GM12892 (cell line): ENCODE measurements at regions not wholly inside any gene's neighbourhood (a gene's known extent, or its start where the extent isn't known, plus 50 kb on each side); places are given as distances from the start of the nearest gene placed in this dataset.

ENCODE experiments used
- DNase-seq: peaks from one replicate; pipeline ENCODE4 v3.0.0; 2011; ENCODE audit not compliant: insufficient read length
- FAIRE-seq: peaks from 2 replicates; lab custom pipeline; 2011; peaks lifted over from hg19 to GRCh38; lab: Jason Lieb, UNC
- POLR2A ChIP-seq: IDR thresholded peaks from 2 replicates; pipeline ENCODE4 v1.6.1; 2011; ENCODE audit warnings: low read depth, low read length, control low read depth
- POLR2AphosphoS5 ChIP-seq: IDR thresholded peaks from 2 replicates; pipeline ENCODE4 v1.6.1; 2011; ENCODE audit warnings: low read depth, low read length, control low read depth
- TAF1 ChIP-seq: IDR thresholded peaks from 2 replicates; pipeline ENCODE4 v1.6.1; 2011; ENCODE audit warnings: low read depth, mild to moderate bottlenecking, control low read depth, low read length, borderline replicate concordance

DNA sequence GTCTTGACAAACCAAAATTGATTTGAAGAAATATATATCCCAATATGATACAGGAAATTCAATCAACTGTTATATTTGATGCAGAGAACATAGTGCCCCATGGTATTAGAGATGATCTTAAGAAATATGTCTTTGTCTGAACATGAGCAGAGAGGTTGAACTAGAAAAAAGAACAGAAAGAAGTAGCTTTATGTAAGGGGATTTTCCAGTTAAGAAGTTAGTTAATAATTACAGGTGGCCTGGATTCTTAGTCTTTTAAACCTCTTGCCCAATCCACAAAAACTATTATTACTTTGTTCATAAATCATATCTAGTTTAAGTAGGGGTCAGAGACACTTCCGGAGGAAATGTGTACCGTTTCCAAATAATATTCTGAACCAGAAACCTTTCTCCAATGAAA, 1186.7 kb upstream of the EPHA6 start:
- TF ChIP-seq POLR2AphosphoS5 (no peak), POLR2A (no peak), TAF1 (no peak)
- FAIRE-seq = no peak
- DNase-seq = no peak

DNA sequence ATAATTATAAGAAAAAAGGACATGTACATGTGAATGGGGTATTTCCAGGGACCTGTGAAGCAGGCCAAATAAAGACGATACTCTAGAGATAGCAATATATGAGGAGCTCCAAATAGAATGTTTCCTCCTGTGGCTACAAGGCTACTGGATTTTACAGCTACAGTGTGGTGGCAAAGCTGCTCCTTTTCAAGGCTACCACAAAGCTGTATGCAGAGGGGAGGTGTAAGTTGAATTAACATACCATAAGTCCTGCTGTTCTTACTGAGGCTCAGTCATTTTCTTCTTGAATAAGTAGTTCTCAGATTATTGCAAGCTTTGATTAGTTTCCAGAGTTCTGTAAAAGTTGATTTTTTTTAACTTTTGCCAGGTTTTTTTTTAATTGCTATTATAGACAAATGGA, 1184.6 kb upstream of the EPHA6 start:
- DNase-seq = no peak
- TF ChIP-seq TAF1 (no peak), POLR2AphosphoS5 (no peak), POLR2A (no peak)
- FAIRE-seq = no peak

DNA sequence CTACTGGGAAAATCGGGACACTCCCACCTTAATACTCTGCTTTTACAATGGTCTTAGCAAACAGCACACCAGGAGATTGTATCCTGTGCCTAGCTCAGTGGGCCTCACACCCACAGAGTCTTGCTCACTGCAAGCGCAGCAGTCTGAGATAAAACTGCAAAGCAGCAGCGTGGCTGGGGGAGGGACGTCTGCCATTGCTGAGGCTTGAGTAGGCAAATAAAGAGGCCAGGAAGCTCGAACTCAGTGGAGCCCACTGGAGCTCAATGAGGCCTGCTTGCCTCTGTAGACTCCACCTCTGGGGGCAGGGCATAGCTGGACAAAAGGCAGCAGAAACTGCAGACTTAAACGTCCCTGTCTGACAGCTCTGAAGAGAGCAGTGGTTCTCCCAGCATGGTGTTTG, 1169.1 kb upstream of the EPHA6 start:
- FAIRE-seq = no peak
- no peak for DNase-seq
- no peak for TF ChIP-seq TAF1
- no peak for TF ChIP-seq POLR2AphosphoS5
- TF ChIP-seq POLR2A = no peak

DNA sequence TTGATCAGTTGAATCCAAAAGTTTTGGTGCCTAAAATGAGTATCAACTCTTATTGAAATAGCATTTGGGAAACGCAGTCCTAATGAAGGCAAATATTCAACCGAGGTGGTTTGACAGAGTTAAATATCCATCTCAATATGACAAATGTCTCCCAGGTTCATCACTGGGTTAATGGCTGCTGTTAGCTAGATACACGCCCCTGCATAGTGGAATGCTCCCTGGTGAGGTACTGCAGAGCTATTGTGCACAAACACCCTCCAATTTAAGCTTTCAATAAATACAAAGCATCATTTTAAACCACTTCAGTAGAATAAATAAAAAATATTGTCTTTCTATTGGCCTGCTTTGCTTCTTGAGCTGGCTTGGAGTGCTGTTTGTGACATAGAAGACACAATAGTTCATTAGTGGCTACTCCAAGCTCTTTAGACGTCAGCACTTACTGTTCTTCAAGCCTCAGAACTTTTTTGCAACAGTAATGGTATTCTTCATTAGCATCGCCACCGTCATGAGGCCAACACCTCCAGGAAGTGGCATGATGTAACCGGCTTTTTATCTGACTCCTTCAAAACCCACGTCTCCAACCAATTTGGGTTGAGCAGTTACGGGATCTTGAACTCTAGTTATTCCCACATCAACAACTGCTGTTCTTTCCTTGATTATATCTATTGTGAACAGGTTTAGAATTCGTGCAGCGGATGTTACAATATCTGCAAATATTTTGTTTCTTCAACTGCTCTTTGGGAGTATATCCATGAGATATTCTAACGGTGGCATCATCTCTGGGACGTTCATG, 1159.6 kb upstream of the EPHA6 start:
- FAIRE-seq (no peak), DNase-seq (no peak)
- no peak for TF ChIP-seq TAF1
- no peak for TF ChIP-seq POLR2A
- no peak for TF ChIP-seq POLR2AphosphoS5

DNA sequence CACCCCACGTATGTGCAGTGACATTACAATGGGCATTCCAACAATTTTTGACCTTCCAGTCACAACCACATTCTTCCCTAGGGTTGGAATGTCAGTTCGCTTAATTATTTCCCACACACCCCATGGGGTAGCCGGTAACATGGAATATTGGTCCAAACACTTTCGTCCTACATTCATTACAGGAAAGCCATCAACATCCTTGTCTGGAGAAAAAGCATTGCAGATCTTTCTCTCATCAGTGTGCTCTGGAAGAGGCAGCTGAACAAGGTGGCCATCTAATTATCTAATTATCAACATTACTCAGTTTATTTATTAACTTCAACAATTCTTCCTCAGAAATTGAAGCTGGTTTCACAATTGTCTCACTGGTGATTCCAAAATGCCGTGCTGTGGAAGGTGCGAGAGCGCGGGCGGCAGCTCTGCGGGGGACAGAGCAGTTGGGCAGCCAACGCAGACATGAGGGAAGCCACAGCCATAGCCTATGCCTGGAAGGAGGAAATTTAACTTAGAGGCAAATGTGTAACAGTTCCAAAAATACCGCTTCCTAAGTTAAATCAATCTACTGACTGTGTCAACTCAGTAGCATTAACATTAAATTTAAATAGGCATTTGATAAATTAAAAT, 1158.9 kb upstream of the EPHA6 start:
- DNase-seq = no peak
- FAIRE-seq = no peak
- TF ChIP-seq POLR2AphosphoS5 (no peak), POLR2A (no peak), TAF1 (no peak)

DNA sequence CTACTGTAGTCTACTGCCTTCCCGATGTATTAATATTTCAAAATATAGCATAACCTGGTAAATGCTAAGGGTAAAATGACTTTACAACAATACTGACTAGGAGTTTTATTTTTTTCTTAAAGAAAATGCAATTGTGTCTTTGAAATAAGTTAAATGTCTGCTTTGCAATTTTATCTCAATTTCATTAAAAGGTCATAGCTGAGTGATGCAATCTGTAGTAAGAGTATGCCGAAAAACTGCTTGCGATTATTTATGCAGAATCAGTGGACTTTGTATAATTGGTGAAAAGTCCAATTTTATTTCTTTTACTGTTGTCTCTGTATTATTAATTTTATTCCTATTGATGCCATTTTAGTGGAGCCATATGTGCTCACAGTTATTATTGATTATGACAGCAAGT, 1143.6 kb upstream of the EPHA6 start:
- TF ChIP-seq POLR2A (no peak), TAF1 (no peak), POLR2AphosphoS5 (no peak)
- DNase-seq = no peak
- no peak for FAIRE-seq

DNA sequence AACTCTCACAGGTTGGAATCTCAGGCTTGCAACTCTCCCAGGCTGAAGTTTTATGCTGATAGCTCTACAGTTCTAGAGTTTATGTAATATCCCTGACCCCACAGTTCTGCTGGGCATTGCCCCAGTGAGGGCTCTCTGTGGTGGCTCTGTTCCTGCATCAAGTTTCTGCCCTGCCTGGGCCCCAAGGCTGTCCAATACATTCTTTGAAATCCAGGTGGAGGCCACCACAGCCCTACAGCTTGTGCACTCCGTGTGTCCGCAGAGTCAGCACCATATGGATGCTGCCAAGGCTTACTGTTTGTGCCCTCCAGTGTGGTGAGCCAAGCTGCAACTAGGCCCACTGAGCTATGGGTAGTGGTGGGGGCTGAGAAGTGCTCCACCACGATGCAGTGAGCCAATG, 1141.2 kb upstream of the EPHA6 start:
- FAIRE-seq = no peak
- DNase-seq = no peak
- TF ChIP-seq TAF1 (no peak), POLR2AphosphoS5 (no peak), POLR2A (no peak)

DNA sequence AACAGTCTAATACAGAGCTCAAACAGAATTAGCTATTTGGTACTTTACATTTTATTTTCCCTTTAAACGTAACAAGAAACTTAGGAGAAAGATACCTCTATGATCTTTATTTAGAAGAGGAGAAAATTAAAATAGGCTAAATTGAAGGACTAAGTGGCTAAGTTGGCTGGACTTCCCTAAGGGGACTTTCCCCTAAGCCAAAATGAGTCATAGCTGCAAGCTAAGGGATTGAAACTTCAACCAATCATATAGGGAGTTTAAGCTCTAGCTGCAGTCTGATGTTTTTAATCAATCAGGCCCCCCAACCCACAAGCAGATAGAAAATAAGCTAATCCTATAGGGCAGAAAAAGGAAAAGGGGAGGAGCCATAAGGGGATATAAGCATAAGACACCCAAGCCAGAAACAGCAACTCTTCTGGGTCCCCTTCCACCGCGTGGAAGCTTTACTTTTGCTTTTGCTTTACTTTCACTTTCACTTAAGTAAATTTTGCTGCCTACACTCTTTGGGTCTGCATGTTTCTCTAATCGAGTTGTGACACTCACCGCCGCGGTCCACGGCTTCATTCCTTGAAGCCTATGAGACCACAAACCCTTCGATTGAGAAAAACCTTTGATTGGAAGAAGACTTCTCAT, 1108.5 kb upstream of the EPHA6 start:
- TF ChIP-seq TAF1 = no peak
- TF ChIP-seq POLR2AphosphoS5 = no peak
- no peak for TF ChIP-seq POLR2A
- FAIRE-seq (peak; percentile 67), DNase-seq (no peak)

DNA sequence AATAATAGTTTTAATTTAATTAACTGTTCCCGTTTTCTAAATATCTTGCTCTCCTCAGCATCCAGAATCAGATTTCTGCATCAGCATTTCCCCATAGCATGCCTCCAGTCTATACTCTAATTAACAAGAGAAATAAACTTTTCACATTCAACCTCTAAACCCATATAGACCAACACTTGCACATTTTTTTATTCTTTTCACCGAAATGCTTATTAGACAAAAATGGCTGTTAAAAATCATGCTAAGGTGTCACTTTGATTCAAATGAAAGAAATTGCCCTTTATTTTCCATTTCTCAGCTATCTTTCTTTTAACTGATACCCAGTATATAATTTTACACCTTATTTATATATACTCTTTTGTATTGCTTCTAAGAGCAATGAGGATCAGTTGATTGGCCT, 1107.1 kb upstream of the EPHA6 start:
- TF ChIP-seq POLR2A (no peak), TAF1 (no peak), POLR2AphosphoS5 (no peak)
- DNase-seq (no peak), FAIRE-seq (no peak)

DNA sequence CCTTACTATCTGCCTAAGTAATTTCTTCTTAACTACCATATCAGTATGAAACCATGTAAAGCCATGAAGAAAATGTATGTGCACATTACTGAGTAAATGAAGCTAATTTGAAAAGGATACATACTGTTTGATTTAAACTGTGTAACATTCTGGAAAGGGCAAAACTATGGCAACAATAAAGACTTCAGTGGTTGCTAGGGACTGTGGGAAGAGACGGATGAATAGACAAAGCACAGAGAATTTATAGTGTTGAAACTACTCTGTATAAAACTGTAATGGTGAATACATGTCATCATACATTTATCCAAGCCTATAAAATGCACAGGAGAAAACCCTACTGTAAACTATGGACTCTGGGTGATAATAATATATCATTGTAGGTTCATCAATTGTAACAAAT, 1103.7 kb upstream of the EPHA6 start:
- no peak for TF ChIP-seq TAF1
- TF ChIP-seq POLR2A = no peak
- TF ChIP-seq POLR2AphosphoS5 = no peak
- FAIRE-seq (no peak), DNase-seq (no peak)

DNA sequence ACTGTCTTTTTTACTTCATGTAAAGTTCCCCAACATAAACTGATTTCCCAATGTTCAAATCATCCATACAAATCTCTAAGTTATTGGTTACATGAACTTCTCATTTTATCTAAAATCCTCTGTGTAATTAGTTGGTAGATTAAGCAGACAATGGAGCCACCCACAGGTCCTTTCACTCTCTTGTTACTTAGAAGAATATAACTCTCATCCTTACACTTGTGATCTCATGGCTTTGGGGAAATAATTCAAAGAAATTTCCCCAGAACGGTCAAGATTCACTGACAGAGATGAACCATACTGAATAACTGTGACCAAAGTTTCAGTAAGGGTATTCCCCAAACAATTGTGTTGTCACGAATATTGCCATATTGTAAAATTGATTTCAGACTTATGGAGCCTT, 1102.6 kb upstream of the EPHA6 start:
- no peak for FAIRE-seq
- TF ChIP-seq TAF1 = no peak
- no peak for TF ChIP-seq POLR2AphosphoS5
- no peak for TF ChIP-seq POLR2A
- DNase-seq = no peak

DNA sequence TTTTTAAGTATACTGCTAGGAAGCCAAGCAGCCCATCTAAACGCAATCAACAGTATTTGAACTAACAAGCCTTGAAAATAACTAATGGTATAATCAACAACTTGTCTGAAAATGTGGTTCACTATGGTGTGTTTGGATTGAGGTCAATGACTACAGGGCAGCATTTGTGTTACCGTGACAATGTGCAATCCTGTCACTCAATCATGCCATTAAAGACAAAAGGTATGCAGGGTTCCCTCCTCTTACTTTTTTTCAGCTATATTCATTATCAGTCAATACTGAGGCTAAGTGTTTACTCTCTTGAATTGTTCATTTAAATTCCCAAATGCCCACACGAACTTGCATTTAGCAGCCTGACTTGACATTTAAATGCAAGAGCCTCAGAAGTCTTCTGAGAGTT, 1099.3 kb upstream of the EPHA6 start:
- no peak for FAIRE-seq
- no peak for TF ChIP-seq TAF1
- no peak for TF ChIP-seq POLR2AphosphoS5
- no peak for TF ChIP-seq POLR2A
- DNase-seq = no peak
